Activated T-cell treated with anti-CD3 and anti-CD28 coated beads, Interleukin-2, amount 50 U/mL, for 4 hours (primary cell): ENCODE measurements at regions not wholly inside any gene's neighbourhood (a gene's known extent, or its start where the extent isn't known, plus 50 kb on each side); places are given as distances from the start of the nearest gene placed in this dataset.

ENCODE experiments used
- ATAC-seq, 2 donors: fragments of 200-7000 bp; cut with Tn5 transposase; one replicate each; pipeline ENCODE4 v1.10.0; 2021
- DNase-seq: peaks from one replicate; pipeline ENCODE4 v3.0.0-alpha.2; 2020
- H3K27me3 Mint-ChIP-seq: one replicate; pipeline ENCODE4 v1.8.0; 2021; ENCODE audit warnings: low read depth, mixed read lengths
- H3K36me3 Mint-ChIP-seq: one replicate; pipeline ENCODE4 v1.8.0; 2022; ENCODE audit warnings: mixed read lengths; ENCODE audit not compliant: insufficient read depth
- H3K4me1 Mint-ChIP-seq: one replicate; pipeline ENCODE4 v1.8.0; 2021; ENCODE audit warnings: low read depth, mixed read lengths
- H3K4me3 Mint-ChIP-seq: one replicate; pipeline ENCODE4 v1.8.0; 2021; ENCODE audit warnings: mild to moderate bottlenecking, moderate library complexity, mixed read lengths
- H3K9me3 Mint-ChIP-seq: one replicate; pipeline ENCODE4 v1.8.0; 2021; ENCODE audit warnings: mixed read lengths

GRCh38 chr4:128519163-128519830 lies 231.7 kb upstream of the PGRMC2 start:
- Mint-ChIP-seq H3K27me3 (no peaks in the 10 kb centered on the region), H3K9me3 (peaks cover 3% of the 10 kb centered on the region), H3K36me3 (no peaks in the 10 kb centered on the region), H3K4me3 (no peak overlapping the region), H3K4me1 (peaks cover 3% of the 10 kb centered on the region)
- ATAC-seq, result no peak
- no peak for DNase-seq

GRCh38 chr4:128517739-128518510 lies 230.3 kb upstream of the PGRMC2 start:
- ATAC-seq (peak; percentile 43 to 66), DNase-seq (no peak)
- Mint-ChIP-seq H3K36me3 (no peaks in the 10 kb centered on the region), H3K9me3 (peaks cover 3% of the 10 kb centered on the region), H3K27me3 (no peaks in the 10 kb centered on the region), H3K4me3 (no peak overlapping the region), H3K4me1 (peaks cover 11% of the 10 kb centered on the region)

- no peaks in the 10 kb centered on the region for H3K36me3 Mint-ChIP-seq
- no peak for DNase-seq
- peaks cover 3% of the 10 kb centered on the region for H3K9me3 Mint-ChIP-seq
- H3K27me3 Mint-ChIP-seq, result no peaks in the 10 kb centered on the region
- no peak overlapping the region for H3K4me3 Mint-ChIP-seq
- H3K4me1 Mint-ChIP-seq, result peaks cover 11% of the 10 kb centered on the region
- no peak for ATAC-seq
Observed at GRCh38 chr4:128517096-128517738, 229.6 kb upstream of the PGRMC2 start.

- Mint-ChIP-seq H3K9me3 (peaks cover 3% of the 10 kb centered on the region), H3K27me3 (no peaks in the 10 kb centered on the region), H3K4me3 (no peak overlapping the region), H3K36me3 (no peaks in the 10 kb centered on the region), H3K4me1 (peaks cover 11% of the 10 kb centered on the region)
- DNase-seq (no peak), ATAC-seq (no peak)
Observed at GRCh38 chr4:128516301-128516969, 228.8 kb upstream of the PGRMC2 start.

GRCh38 chr4:128513664-128514484 lies 226.3 kb upstream of the PGRMC2 start:
- Mint-ChIP-seq H3K36me3 (no peaks in the 10 kb centered on the region), H3K4me3 (peak overlapping the region; percentile 57), H3K9me3 (peaks cover 3% of the 10 kb centered on the region), H3K27me3 (no peaks in the 10 kb centered on the region), H3K4me1 (peaks cover 11% of the 10 kb centered on the region)
- ATAC-seq (no peak), DNase-seq (no peak)

GRCh38 chr4:128512767-128513322 lies 225.2 kb upstream of the PGRMC2 start:
- Mint-ChIP-seq H3K4me3 (no peak overlapping the region), H3K36me3 (no peaks in the 10 kb centered on the region), H3K27me3 (no peaks in the 10 kb centered on the region), H3K9me3 (peaks cover 3% of the 10 kb centered on the region), H3K4me1 (peaks cover 11% of the 10 kb centered on the region)
- ATAC-seq (no peak), DNase-seq (no peak)

GRCh38 chr4:128512161-128512560 lies 224.5 kb upstream of the PGRMC2 start:
- DNase-seq, result no peak
- ATAC-seq, result no peak
- Mint-ChIP-seq H3K4me3 (no peak overlapping the region), H3K4me1 (peaks cover 11% of the 10 kb centered on the region), H3K36me3 (no peaks in the 10 kb centered on the region), H3K27me3 (no peaks in the 10 kb centered on the region), H3K9me3 (peaks cover 3% of the 10 kb centered on the region)

DNA sequence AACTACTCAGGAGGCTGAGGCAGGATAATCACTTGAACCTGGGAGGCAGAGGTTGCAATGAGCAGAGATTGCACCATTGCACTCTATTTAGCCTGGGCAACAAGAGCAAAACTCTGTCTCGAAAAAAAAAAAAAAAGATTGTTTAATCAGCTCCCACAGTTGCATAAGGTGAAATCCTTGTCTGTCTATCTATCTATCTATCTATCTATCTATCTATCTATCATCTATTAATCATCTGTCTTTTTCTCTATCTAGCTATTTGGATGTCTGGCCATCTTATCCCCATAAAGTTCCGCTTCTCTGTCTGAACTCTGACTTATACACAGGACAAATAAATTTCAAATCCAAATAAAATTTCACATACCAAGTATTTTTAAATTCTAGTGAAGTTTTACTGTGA lies 223.2 kb upstream of the PGRMC2 start:
- Mint-ChIP-seq H3K9me3 (peaks cover 3% of the 10 kb centered on the region), H3K4me3 (no peak overlapping the region), H3K27me3 (no peaks in the 10 kb centered on the region), H3K4me1 (peaks cover 11% of the 10 kb centered on the region), H3K36me3 (no peaks in the 10 kb centered on the region)
- DNase-seq, result no peak
- ATAC-seq, result no peak

DNA sequence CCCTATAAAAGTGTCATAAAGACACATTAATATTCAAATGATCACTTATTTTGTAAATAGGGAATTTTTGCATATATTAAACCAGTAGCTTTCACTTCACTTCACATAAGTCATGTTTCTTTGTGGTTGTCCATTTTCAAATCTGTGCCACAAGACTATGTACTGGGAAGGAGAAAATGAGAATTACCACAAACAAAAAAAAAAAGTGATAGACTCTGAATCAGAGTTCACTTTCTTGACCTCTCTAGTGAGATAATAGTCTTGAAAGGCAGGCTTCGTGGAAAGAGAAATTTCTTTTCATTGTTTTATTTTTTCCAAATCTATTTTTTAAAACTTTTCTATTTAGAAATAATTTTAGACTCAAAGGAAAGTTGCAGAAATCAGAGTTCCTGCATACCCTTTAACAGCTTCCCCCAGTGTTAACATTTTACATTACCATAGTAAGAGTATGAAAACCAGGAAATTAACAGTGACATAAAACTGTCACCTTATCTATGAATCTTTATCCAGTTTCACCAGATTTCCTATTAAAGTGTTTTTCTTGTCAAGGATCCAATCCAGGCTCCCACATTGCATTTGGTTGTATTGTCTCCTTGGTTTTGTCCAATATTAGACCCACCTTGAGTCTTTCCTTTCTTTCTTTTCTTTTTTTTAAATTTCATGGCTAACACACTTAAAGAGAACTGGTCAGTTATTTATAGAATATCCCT lies 215.4 kb upstream of the PGRMC2 start:
- H3K9me3 Mint-ChIP-seq, result peaks cover 6% of the 10 kb centered on the region
- ATAC-seq (no peak), DNase-seq (no peak)
- H3K4me1 Mint-ChIP-seq, result no peaks in the 10 kb centered on the region
- H3K27me3 Mint-ChIP-seq, result no peaks in the 10 kb centered on the region
- H3K4me3 Mint-ChIP-seq, result no peak overlapping the region
- no peaks in the 10 kb centered on the region for H3K36me3 Mint-ChIP-seq

DNA sequence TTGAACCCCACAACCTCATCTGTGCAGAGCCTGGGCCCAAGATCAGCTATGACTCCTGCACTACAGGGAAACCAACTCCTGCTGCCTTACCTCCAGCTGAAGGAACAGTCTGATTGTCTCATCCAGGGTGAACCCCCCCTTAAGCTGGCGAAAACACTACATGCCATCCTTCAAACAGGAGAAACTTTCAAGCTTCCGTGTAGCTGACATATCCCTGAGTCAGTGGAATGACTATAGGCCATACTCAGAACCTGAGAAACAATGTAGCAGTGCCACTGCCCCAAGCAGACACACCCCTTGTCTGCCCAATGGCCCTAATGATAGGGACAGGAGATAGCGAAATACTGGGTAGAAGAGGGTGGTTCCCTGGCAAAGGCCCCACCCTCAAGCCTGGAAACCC lies 213.6 kb upstream of the PGRMC2 start:
- Mint-ChIP-seq H3K9me3 (peaks cover 19% of the 10 kb centered on the region), H3K27me3 (no peaks in the 10 kb centered on the region), H3K4me1 (no peaks in the 10 kb centered on the region), H3K36me3 (no peaks in the 10 kb centered on the region), H3K4me3 (no peak overlapping the region)
- ATAC-seq, result no peak
- DNase-seq, result no peak

GRCh38 chr4:128488055-128488705 lies 200.6 kb upstream of the PGRMC2 start:
- Mint-ChIP-seq H3K27me3 (peaks cover 3% of the 10 kb centered on the region), H3K4me1 (no peaks in the 10 kb centered on the region), H3K4me3 (no peak overlapping the region), H3K9me3 (peaks cover 5% of the 10 kb centered on the region), H3K36me3 (no peaks in the 10 kb centered on the region)
- no peak for DNase-seq
- ATAC-seq, result no peak

GRCh38 chr4:128484896-128485295 lies 197.3 kb upstream of the PGRMC2 start:
- Mint-ChIP-seq H3K27me3 (peaks cover 3% of the 10 kb centered on the region), H3K36me3 (no peaks in the 10 kb centered on the region), H3K4me3 (no peak overlapping the region), H3K9me3 (no peaks in the 10 kb centered on the region), H3K4me1 (no peaks in the 10 kb centered on the region)
- ATAC-seq, result no peak
- no peak for DNase-seq

DNA sequence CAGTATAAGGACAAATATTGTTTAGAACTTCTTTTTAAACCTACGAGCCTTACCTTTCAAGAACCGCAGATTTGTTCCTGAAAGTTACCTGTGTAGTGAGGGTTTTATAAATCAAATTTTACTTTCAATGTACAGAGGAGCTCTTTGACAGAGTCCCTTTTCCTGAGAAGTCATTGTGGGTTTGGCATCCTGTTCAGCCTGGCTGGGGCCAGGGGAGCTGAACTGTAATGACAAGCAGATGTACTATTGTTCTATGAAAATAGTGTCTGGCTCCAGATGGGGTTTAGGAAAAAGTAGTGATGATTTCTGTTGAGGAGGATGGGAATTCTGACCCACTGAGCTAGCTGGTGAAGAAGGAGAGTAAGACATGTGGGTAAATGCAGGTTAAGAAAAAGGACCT lies 196.2 kb upstream of the PGRMC2 start:
- Mint-ChIP-seq H3K36me3 (no peaks in the 10 kb centered on the region), H3K9me3 (no peaks in the 10 kb centered on the region), H3K4me1 (no peaks in the 10 kb centered on the region), H3K27me3 (peaks cover 3% of the 10 kb centered on the region), H3K4me3 (no peak overlapping the region)
- DNase-seq (no peak), ATAC-seq (no peak)
